GM18499 (cell line): ENCODE measurements at regions not wholly inside any gene's neighbourhood (a gene's known extent, or its start where the extent isn't known, plus 50 kb on each side); places are given as distances from the start of the nearest gene placed in this dataset.
"Not testable (repeated sequence)": the region's sequence is repeated elsewhere in the genome, so short reads cannot be mapped to it uniquely, and the experiment has no call there.

ENCODE experiments used
- ATAC-seq: cut with Tn5 transposase; IDR thresholded peaks from one replicate; pipeline ENCODE4 v1.9.1; 2021; ENCODE audit warnings: moderate number of reproducible peaks; ENCODE audit not compliant: insufficient read depth, unreplicated experiment

- no peak for ATAC-seq
Observed at GRCh38 chr10:108037061-108037460, 872.6 kb upstream of the SORCS1 start.

GRCh38 chr10:108036265-108036664 is 871.8 kb upstream of the SORCS1 start:
- no peak for ATAC-seq

- no peak for ATAC-seq
Observed at GRCh38 chr10:108034829-108035228, 870.3 kb upstream of the SORCS1 start.

- not testable (repeated sequence) for ATAC-seq
Observed at GRCh38 chr10:108033518-108033917, 869.0 kb upstream of the SORCS1 start.

GRCh38 chr10:108031505-108031904 is 867.0 kb upstream of the SORCS1 start:
- ATAC-seq: no peak

- ATAC-seq: peak; percentile 66
Observed at GRCh38 chr10:108014902-108015177, 850.3 kb upstream of the SORCS1 start.

GRCh38 chr10:108014145-108014901 is 849.8 kb upstream of the SORCS1 start:
- no peak for ATAC-seq

GRCh38 chr10:108005627-108006026 is 841.1 kb upstream of the SORCS1 start:
- no peak for ATAC-seq

GRCh38 chr10:108003576-108003975 is 839.1 kb upstream of the SORCS1 start:
- no peak for ATAC-seq

- ATAC-seq: no peak
Observed at GRCh38 chr10:108003061-108003460, 838.6 kb upstream of the SORCS1 start.

GRCh38 chr10:108000365-108000764 is 835.9 kb upstream of the SORCS1 start:
- ATAC-seq: no peak

- no peak for ATAC-seq
Observed at GRCh38 chr10:107994621-107995270, 830.2 kb upstream of the SORCS1 start.

- no peak for ATAC-seq
Observed at GRCh38 chr10:107986571-107986970, 822.1 kb upstream of the SORCS1 start.

- ATAC-seq: no peak
Observed at GRCh38 chr10:107984581-107984980, 820.1 kb upstream of the SORCS1 start.

GRCh38 chr10:107984149-107984548 is 819.6 kb upstream of the SORCS1 start:
- no peak for ATAC-seq

- ATAC-seq: no peak
Observed at GRCh38 chr10:107978455-107978854, 813.9 kb upstream of the SORCS1 start.

GRCh38 chr10:107971973-107972372 is 807.5 kb upstream of the SORCS1 start:
- ATAC-seq: no peak

GRCh38 chr10:107971411-107971810 is 806.9 kb upstream of the SORCS1 start:
- no peak for ATAC-seq

- ATAC-seq: no peak
Observed at GRCh38 chr10:107970512-107970911, 806.0 kb upstream of the SORCS1 start.

- no peak for ATAC-seq
Observed at GRCh38 chr10:107969936-107970335, 805.4 kb upstream of the SORCS1 start.

- no peak for ATAC-seq
Observed at GRCh38 chr10:107966826-107967225, 802.3 kb upstream of the SORCS1 start.
